H1 (cell line): ENCODE measurements at regions not wholly inside any gene's neighbourhood (a gene's known extent, or its start where the extent isn't known, plus 50 kb on each side); places are given as distances from the start of the nearest gene placed in this dataset.

Experiments used
- CTCF ChIA-PET: fragments of 300-600 bp; sonication (Branson Sonifier 250); formaldehyde crosslinking; loops from one replicate; lab custom pipeline; 2021; ENCODE audit not compliant: partially characterized antibody; lab: Charles Lee
- POLR2A ChIA-PET: fragments of 300-600 bp; sonication (Branson Sonifier 250); formaldehyde crosslinking; loops from one replicate; lab custom pipeline; 2021; ENCODE audit warnings: inconsistent platforms; ENCODE audit not compliant: partially characterized antibody; lab: Charles Lee
- DNase-seq, 2 experiments: peaks; one replicate each; pipeline versions ENCODE4 v3.0.0 to v3.0.0-alpha.2; 2010 to 2022; ENCODE audit warnings: low spot score in 2 of 2, low read depth in 1 of 2, mixed read lengths in 1 of 2
- FAIRE-seq: peaks from 2 replicates; lab custom pipeline; 2011; peaks lifted over from hg19 to GRCh38; lab: Jason Lieb, UNC
- H2AFZ ChIP-seq: 2 replicates; pipeline ENCODE4 v1.8.1; 2012; ENCODE audit warnings: low read length, inconsistent platforms
- H2AK5ac ChIP-seq: 2 replicates; pipeline ENCODE4 v1.6.1; 2013; ENCODE audit warnings: low read depth, low read length
- H2BK120ac ChIP-seq: replicated peaks from 2 replicates; pipeline ENCODE3; 2013; ENCODE audit warnings: low read depth, low read length, inconsistent platforms
- H2BK12ac ChIP-seq: 2 replicates; pipeline ENCODE4 v1.6.1; 2013; ENCODE audit warnings: low read depth, low read length
- H2BK15ac ChIP-seq: 2 replicates; pipeline ENCODE4 v1.6.1; 2013; ENCODE audit warnings: low read length
- H2BK20ac ChIP-seq: 2 replicates; pipeline ENCODE4 v1.6.1; 2013; ENCODE audit warnings: low read length
- H2BK5ac ChIP-seq: 2 replicates; pipeline ENCODE4 v1.6.1; 2013; ENCODE audit warnings: low read depth, low read length
- H3K14ac ChIP-seq: 2 replicates; pipeline ENCODE4 v1.6.1; 2013; ENCODE audit warnings: inconsistent platforms; ENCODE audit not compliant: insufficient read length
- H3K18ac ChIP-seq: 2 replicates; pipeline ENCODE4 v1.6.1; 2013; ENCODE audit warnings: low read length; ENCODE audit errors: extremely low read depth
- H3K23ac ChIP-seq: 2 replicates; pipeline ENCODE4 v1.6.1; 2013; ENCODE audit warnings: inconsistent platforms; ENCODE audit not compliant: insufficient read length
- H3K23me2 ChIP-seq: 2 replicates; pipeline ENCODE4 v1.6.1; 2013; ENCODE audit warnings: low read depth, low read length
- H3K27ac ChIP-seq: 2 replicates; pipeline ENCODE4 v1.6.1; 2011; ENCODE audit warnings: low read depth, low read length, inconsistent platforms
- H3K27me3 ChIP-seq, 4 experiments: replicated peaks in 1 of 4; 1 replicate in 1 of 4; 2 replicates in 3 of 4; pipeline versions ENCODE4 v1.6.1 to v1.8.1; 2011 to 2013; ENCODE audit warnings: low read length in 3 of 4, mild to moderate bottlenecking in 3 of 4, inconsistent platforms in 2 of 4, mixed read lengths in 2 of 4, moderate library complexity in 1 of 4; ENCODE audit not compliant: control insufficient read depth in 3 of 4, insufficient read depth in 3 of 4; ENCODE audit errors: extremely low read depth in 1 of 4
- H3K36me3 ChIP-seq, 4 experiments: 2 replicates each; pipeline versions ENCODE4 v1.6.1 to v1.8.1; 2011 to 2013; ENCODE audit warnings: mild to moderate bottlenecking in 4 of 4, low read length in 3 of 4, moderate library complexity in 2 of 4, control low read depth in 1 of 4, inconsistent platforms in 1 of 4; ENCODE audit not compliant: insufficient read depth in 4 of 4, control insufficient read depth in 2 of 4
- H3K4ac ChIP-seq: replicated peaks from 2 replicates; pipeline ENCODE3; 2013; ENCODE audit warnings: low read length, low read depth, mixed read lengths, inconsistent platforms; ENCODE audit not compliant: insufficient read length
- H3K4me1 ChIP-seq, 4 experiments: replicated peaks in 1 of 4; 1 replicate in 1 of 4; 2 replicates in 3 of 4; pipeline versions ENCODE4 v1.6.1 to v1.8.1; 2011 to 2013; ENCODE audit warnings: low read length in 3 of 4, inconsistent platforms in 2 of 4, mixed read lengths in 1 of 4; ENCODE audit not compliant: insufficient read depth in 4 of 4, control insufficient read depth in 3 of 4
- H3K4me2 ChIP-seq, 2 experiments: 2 replicates each; pipeline versions ENCODE4 v1.6.1 to v1.8.1; 2011 to 2013; ENCODE audit warnings: low read depth in 2 of 2, low read length in 2 of 2, control low read depth in 1 of 2, inconsistent platforms in 1 of 2, mild to moderate bottlenecking in 1 of 2; ENCODE audit not compliant: insufficient read depth in 1 of 2
- H3K4me3 ChIP-seq, 4 experiments: fragments of 200-600, 300-600 bp in 1 of 4; sonication (generic), shearing (Covaris generic), sonication (Bioruptor Twin) in 1 of 4; 2 replicates each; pipeline versions ENCODE4 v1.5.1 to v1.8.1; 2011 to 2016; ENCODE audit warnings: low read length in 4 of 4, low read depth in 3 of 4, control low read depth in 2 of 4, inconsistent platforms in 2 of 4, mild to moderate bottlenecking in 2 of 4, mixed read lengths in 1 of 4, moderate library complexity in 1 of 4; ENCODE audit not compliant: insufficient read depth in 2 of 4; ENCODE audit errors: extremely low read depth in 1 of 4
- H3K56ac ChIP-seq: replicated peaks from 2 replicates; pipeline ENCODE3; 2013; ENCODE audit warnings: low read depth, mild to moderate bottlenecking, mixed read lengths, low read length, inconsistent platforms; ENCODE audit not compliant: insufficient read length
- H3K79me1 ChIP-seq: 2 replicates; pipeline ENCODE4 v1.6.1; 2013; ENCODE audit warnings: low read depth, low read length, control low read depth
- H3K79me2 ChIP-seq, 2 experiments: 2 replicates each; pipeline versions ENCODE4 v1.6.1 to v1.8.1; 2012 to 2013; ENCODE audit warnings: low read length in 2 of 2, mild to moderate bottlenecking in 2 of 2, inconsistent platforms in 1 of 2; ENCODE audit not compliant: insufficient read depth in 2 of 2, control insufficient read depth in 1 of 2
- H3K9ac ChIP-seq, 4 experiments: replicated peaks in 1 of 4; 1 replicate in 1 of 4; 2 replicates in 3 of 4; pipeline versions ENCODE4 v1.6.1 to v1.8.1; 2011 to 2013; ENCODE audit warnings: low read depth in 3 of 4, low read length in 3 of 4, control low read depth in 2 of 4, mild to moderate bottlenecking in 2 of 4, moderate library complexity in 2 of 4, inconsistent platforms in 1 of 4; ENCODE audit errors: extremely low read depth in 1 of 4
- H3K9me3 ChIP-seq, 2 experiments: 2 replicates each; pipeline versions ENCODE4 v1.6.1 to v1.8.1; 2012 to 2013; ENCODE audit warnings: mild to moderate bottlenecking in 2 of 2, moderate library complexity in 2 of 2, control low read depth in 1 of 2, inconsistent platforms in 1 of 2, low read depth in 1 of 2, low read length in 1 of 2, mixed read lengths in 1 of 2; ENCODE audit not compliant: insufficient read depth in 2 of 2
- H4K20me1 ChIP-seq, 2 experiments: replicated peaks in 1 of 2; 2 replicates each; pipeline versions ENCODE3 to v1.8.1; 2011 to 2013; ENCODE audit warnings: inconsistent platforms in 2 of 2, low read length in 2 of 2, mild to moderate bottlenecking in 1 of 2; ENCODE audit not compliant: insufficient read depth in 2 of 2, control insufficient read depth in 1 of 2
- H4K5ac ChIP-seq: 2 replicates; pipeline ENCODE4 v1.6.1; 2013; ENCODE audit warnings: low read length, low read depth, mixed read lengths, inconsistent platforms; ENCODE audit not compliant: insufficient read length
- H4K8ac ChIP-seq: 2 replicates; pipeline ENCODE4 v1.8.0; 2013; ENCODE audit warnings: mild to moderate bottlenecking, moderate library complexity, low read length, inconsistent platforms; ENCODE audit not compliant: insufficient read depth; ENCODE audit errors: extremely low read depth
- H4K91ac ChIP-seq: replicated peaks from 2 replicates; pipeline ENCODE3; 2013; ENCODE audit warnings: low read length, mixed read lengths, inconsistent platforms; ENCODE audit not compliant: insufficient read length
- HDAC6 ChIP-seq: IDR thresholded peaks from one replicate; pipeline ENCODE4 v1.7.1; 2012; ENCODE audit warnings: low read depth, mild to moderate bottlenecking, inconsistent platforms, low read length, moderate library complexity
- MAFK ChIP-seq: IDR thresholded peaks from 2 replicates; pipeline ENCODE4 v1.6.1; 2012; ENCODE audit warnings: low read depth, mild to moderate bottlenecking, improper control_type of control experiment, low read length
- SUZ12 ChIP-seq: fragments of 200-600 bp; sonication (generic); IDR thresholded peaks from 2 replicates; pipeline ENCODE4 v1.6.1; 2012; ENCODE audit warnings: mild to moderate bottlenecking, inconsistent platforms, low read length, moderate library complexity, mixed read lengths
- TAF7 ChIP-seq: optimal IDR thresholded peaks from 2 replicates; pipeline ENCODE3; 2011; ENCODE audit warnings: low read depth, mild to moderate bottlenecking, inconsistent platforms, low read length, moderate library complexity, borderline replicate concordance
- WGBS, 2 experiments: shearing (Covaris generic) in 1 of 2; methylation state at CpG; one replicate each; pipeline versions ENCODE4 v1.1.6 to v1.1.7; 2013 to 2015; ENCODE audit warnings: low lambda C conversion rate in 2 of 2, mixed read lengths in 2 of 2, inconsistent platforms in 1 of 2, low coverage in 1 of 2, missing lambda C conversion rate in 1 of 2; ENCODE audit not compliant: insufficient replicate concordance in 2 of 2, insufficient coverage in 1 of 2, insufficient read length in 1 of 2; ENCODE audit errors: extremely low coverage in 1 of 2, missing lambda C conversion rate in 1 of 2; 5-methylcytosine and 5-hydroxymethylcytosine counted together

DNA sequence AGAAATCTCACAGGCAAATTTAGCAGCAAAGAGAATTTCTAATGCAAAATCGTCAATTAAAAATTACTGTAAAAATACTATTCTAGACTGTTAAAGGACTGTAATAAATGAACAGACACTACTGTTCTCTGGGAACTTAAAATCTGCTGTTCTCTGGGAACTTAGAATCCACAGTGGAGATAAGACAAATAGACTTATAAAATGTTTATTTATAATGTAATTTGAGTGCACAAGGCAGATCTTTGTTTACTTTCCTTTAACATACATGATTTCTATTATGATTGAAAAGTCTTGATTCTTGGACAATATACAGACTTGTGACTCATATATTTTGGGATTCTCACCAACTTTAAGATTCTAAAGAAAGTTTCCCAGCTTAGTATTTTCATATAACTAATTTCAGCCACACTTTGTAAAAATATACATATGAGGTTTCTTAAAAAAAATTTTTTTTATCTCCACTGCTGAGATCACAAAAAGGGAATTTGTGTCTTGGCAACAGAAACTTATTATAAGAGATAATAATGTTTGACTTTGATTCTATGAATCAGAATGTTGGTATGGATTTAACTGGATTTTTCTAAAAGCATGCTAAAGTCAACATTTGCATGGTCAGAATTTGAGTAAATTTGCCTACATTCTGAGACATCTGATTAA lies 166.3 kb upstream of the RHOBTB1 start:
- Histone ChIP-seq H3K27ac (no peak overlapping the region), H2BK120ac (no peak overlapping the region), H3K23ac (no peak overlapping the region), H3K79me2 (no peaks in the 10 kb centered on the region), H4K20me1 (no peaks in the 10 kb centered on the region), H3K36me3 (no peaks in the 10 kb centered on the region), H2BK5ac (no peak overlapping the region), H3K4me2 (no peak overlapping the region), H2BK12ac (no peak overlapping the region), H2AFZ (no peak overlapping the region), H4K5ac (no peak overlapping the region), H2AK5ac (no peak overlapping the region), H4K8ac (no peak overlapping the region), H3K9ac (no peak overlapping the region), H2BK20ac (no peak overlapping the region), H3K4me3 (no peak overlapping the region), H3K18ac (no peak overlapping the region), H4K91ac (no peak overlapping the region), H3K9me3 (no peaks in the 10 kb centered on the region), H3K56ac (no peak overlapping the region), H3K27me3 (no peaks in the 10 kb centered on the region), H3K4ac (no peak overlapping the region), H3K14ac (no peak overlapping the region), H3K4me1 (no peaks in the 10 kb centered on the region), H2BK15ac (no peak overlapping the region), H3K23me2 (no peaks in the 10 kb centered on the region), H3K79me1 (no peaks in the 10 kb centered on the region)
- WGBS, 2 experiments: 84% methylated on average over 1 of the region's 1 CpG; no CpG with 5 or more reads in 1 of the 2 experiments
- FAIRE-seq (no peak), DNase-seq (no peak)
- TF ChIP-seq TAF7 (no peak), SUZ12 (no peak), HDAC6 (no peak), MAFK (no peak)
- ChIA-PET POLR2A (no interaction called here), CTCF (no interaction called here)
